ENCODE measurements at regions not wholly inside any gene's neighbourhood (a gene's known extent, or its start where the extent isn't known, plus 50 kb on each side); places are given as distances from the start of the nearest gene placed in this dataset.

DNA sequence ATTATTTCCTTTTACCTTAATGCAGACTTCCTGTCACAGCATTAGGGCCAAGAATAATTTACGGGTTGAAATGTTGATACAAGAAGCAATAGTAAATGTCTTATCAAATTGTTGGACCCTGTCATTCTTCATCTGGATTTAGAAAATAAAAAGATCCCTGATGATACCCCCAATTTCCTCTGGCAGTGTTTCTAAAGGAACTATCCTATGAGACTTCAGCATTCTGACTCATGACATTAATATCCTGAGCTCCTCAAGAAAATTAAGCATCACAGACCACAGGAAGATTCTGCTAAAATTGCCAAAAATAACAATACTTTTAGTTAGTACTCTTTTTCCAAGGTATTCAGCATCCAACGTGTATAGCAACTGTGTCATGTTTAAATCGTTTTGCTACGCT is 490.5 kb upstream of the ANKRD30A start:
- no peak for TF ChIP-seq EZH2 (IDR thresholded peaks at IDR 0.05; ENCODE audit: borderline replicate concordance, insufficient read depth, low read depth, low read length, poor library complexity, severe bottlenecking)
- TF ChIP-seq, protein P1, sequence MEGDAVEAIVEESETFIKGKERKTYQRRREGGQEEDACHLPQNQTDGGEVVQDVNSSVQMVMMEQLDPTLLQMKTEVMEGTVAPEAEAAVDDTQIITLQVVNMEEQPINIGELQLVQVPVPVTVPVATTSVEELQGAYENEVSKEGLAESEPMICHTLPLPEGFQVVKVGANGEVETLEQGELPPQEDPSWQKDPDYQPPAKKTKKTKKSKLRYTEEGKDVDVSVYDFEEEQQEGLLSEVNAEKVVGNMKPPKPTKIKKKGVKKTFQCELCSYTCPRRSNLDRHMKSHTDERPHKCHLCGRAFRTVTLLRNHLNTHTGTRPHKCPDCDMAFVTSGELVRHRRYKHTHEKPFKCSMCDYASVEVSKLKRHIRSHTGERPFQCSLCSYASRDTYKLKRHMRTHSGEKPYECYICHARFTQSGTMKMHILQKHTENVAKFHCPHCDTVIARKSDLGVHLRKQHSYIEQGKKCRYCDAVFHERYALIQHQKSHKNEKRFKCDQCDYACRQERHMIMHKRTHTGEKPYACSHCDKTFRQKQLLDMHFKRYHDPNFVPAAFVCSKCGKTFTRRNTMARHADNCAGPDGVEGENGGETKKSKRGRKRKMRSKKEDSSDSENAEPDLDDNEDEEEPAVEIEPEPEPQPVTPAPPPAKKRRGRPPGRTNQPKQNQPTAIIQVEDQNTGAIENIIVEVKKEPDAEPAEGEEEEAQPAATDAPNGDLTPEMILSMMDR (IDR thresholded peaks at IDR 0.05): no peak

All from B cell (primary cell).